UCSD-AML1 (cell line): ENCODE measurements at regions not wholly inside any gene's neighbourhood (a gene's known extent, or its start where the extent isn't known, plus 50 kb on each side); places are given as distances from the start of the nearest gene placed in this dataset.

Experiments used
- DNase-seq: peaks from one replicate; lab custom pipeline; 2025; ENCODE audit not compliant: unreplicated experiment; lab: John Stamatoyannopoulos, UW

DNA sequence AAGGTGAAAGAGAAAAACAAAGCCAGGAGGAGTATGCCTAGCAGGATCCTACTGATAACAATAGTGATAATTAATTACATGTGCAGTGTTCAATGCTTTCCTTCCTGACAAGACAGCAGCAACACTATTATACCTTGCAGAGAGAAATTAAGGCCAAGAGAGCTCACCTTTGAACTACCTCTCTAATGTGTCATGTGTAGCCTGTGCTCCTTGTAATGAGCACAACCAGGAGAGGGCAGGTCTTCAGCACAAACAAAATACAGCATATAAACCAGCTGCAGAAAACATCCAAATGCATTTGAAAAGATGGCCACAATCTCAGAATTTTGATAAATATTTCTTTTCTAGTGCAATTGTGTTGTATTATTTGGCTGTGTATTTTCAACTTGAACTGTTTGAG lies 1425.7 kb downstream of the DSC3 start:
- DNase-seq: no peak

DNA sequence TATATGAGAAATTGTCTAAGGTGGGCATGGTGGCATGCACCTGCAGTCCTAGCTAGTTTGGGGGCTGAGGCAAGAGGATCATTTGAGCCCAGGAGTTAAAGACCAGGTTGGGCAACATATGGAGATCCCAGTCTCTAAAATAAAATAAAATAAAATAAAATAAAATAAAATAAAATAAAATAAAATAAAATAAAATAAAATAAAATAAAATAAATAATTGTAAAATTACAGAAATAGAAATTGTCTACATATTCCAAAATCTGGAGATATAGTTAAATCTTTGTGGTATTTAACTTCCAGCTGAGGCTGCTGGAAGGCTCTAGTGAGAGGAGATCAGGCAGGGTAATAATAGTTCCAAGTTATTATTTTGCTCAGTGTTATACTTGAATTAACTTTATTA lies 1432.1 kb upstream of the CDH2 start:
- DNase-seq: no peak

DNA sequence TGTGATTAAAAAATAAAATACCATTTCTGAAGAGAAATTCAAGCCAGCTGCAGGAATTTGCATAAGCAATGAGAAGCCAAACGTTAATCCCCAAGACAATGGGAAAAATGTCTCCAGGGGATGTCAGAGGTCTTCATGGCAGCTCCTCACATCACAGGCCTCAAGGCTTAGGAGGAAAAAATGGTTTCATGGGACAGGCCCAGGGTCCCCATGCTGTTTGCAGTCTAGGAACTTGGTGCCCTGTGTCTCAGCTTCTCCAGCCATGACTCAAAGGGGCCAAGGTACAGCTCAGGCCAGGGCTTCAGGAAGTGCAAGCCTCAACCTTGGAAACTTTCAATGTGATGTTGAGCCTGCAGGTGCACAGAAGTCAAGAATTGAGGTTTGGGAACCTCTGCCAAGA lies 1428.4 kb upstream of the CDH2 start:
- DNase-seq: no peak

DNA sequence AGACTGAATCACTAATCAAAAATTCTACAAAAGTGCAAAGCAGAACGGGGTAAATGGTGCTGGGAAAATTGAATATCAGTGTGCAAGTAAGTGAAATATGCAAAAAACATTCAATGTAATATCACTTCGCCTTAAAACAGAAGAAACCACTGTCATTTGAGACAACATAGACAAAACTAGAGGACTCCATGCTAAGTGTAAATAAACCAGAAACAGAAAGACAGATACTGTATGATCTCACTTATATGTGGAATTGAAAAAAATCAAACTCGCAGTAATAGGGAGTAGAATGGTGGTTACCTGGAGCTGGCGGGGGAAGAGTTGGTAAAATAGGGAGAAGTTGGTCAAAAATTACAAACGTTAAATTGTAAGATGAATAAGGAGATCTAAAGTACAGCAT lies 1420.0 kb upstream of the CDH2 start:
- no peak for DNase-seq

DNA sequence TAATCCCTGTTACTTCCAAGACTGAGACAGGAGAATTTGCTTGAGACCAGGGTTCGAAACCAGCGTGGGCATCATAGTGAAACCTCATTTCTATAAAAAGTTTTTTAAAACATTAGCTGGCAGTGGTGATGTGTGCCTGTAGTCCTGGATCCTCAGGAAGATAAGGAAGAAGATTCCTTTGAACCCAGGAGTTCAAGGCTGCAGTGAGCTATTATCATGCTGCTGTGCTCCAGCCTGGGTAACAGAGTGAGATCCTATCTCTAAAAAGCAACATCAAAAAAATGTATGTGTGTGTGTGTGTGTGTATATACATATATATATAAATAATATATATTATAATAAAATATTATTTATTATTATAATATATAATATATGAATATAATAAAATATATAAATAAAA lies 1417.6 kb upstream of the CDH2 start:
- no peak for DNase-seq

DNA sequence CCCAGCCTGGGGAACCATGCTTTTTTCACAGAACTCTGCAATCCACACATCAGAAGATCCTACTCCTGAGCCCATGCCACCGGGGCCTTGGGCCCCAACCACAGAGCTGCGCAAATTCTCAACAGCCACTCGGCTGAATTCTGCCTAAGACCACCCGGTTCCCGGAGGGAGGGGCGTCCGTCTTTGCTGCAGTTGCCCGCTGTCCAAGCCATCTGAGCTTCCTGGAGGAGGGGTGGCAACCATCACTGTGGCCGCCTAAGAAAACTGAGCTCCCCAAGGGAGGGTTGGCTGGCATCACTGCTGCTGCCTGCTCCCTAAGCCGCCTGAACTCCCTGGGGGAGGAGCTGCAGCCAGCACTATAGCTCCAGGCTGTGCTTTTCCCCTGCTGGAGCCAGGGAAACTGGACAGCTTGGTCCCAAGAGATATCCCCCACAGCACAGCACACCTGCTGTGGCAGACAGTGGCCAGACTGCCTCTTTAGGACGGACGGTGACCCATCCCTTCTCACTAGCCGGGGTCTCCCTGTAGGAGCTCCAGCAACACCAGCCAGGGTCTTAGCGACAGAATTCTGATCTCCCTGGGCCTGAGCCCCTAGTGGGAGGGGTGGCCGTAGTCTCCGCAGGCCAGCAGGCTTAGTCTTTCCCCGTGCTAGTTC lies 1411.6 kb upstream of the CDH2 start:
- no peak for DNase-seq

DNA sequence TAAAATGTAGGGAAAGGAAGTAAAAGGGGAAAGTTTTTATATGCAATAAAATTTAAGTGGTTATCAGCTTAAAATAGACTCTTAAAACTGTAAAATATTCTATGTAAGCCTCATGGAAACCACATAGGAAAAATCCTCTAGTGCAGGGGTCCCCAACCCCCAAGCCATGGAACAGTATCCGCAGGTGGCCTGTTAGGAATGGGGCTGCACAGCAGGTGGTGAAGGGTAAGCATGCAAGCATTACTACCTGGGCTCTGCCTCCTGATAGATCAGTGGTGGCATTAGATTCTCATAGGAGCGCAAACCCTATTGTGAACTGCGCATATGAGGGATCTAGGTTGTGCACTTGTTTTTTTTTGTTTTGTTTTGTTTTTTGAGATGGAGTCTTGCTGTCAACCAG lies 1409.3 kb upstream of the CDH2 start:
- DNase-seq: no peak

DNA sequence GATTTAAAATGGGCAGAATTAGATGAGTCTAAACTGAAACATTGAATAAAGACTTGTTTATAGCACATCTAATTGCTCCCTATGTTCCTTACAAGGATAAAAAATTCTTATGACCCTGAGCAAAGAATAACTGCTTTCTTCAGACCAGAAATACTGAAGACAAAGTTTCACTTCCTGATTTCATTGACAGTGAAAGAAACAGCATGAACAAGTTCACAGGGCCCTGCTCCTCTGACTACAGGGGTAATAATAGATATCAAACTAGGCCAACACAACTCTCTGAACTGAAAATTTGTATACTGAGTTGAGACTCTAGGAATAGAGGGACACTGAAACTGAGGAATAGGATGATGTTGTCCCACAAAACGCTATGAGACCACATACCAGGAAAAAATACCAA lies 1383.3 kb upstream of the CDH2 start:
- DNase-seq: no peak

DNA sequence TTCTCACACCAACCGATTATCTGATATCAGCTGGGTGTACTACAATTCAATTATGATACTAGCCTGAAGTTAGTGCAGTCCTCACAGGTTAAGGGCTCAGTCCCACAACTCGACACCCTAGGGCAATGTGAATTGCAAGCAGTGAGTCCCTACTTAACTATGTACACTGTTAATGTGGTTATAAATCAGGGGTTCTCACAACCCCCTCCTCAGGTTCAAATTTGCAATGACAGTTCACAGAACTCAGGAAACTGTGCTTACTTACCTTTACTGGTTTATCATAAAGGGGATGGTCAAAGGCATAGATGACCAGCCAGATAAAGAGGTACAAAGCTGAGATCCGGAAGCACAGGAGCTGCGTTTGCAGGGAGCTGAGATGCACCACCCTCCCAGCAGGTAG lies 1379.1 kb upstream of the CDH2 start:
- DNase-seq: no peak

DNA sequence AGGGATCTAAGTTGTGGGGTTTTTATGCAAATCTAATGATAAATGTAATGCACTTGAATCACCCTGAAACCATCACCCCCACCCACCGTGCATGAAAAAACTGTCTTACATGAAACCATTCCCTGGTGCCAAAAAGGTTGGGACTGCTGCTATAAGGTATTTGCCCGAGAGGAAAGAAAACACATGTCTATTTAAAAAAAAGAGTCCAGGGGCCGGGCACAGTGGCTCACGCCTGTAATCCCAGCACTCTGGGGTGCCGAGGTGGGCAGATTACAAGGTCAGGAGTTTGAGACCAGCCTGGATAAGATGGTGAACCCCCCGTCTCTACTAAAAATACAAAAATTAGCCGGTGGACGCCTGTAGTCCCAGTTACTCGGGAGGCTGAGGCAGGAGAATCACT lies 1372.8 kb upstream of the CDH2 start:
- DNase-seq: no peak

DNA sequence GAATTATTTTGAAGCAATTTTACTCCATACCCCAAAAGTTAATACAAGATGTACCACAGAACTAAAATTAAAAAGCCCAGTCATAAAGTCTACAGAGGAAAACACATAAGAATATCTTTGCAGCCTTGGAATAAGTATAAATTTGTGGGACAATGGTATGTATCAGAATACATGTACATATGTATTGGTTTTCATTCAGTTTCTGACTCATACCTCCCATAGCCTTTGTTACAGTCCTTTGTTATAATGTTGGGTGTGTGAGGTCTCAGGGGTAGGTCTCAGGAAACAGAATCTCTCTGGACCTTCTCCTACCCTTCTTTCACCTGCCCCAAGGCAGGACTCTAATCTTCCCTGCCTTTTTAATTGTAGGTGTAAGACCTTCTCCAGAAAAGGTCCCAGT lies 1370.7 kb upstream of the CDH2 start:
- DNase-seq: no peak

DNA sequence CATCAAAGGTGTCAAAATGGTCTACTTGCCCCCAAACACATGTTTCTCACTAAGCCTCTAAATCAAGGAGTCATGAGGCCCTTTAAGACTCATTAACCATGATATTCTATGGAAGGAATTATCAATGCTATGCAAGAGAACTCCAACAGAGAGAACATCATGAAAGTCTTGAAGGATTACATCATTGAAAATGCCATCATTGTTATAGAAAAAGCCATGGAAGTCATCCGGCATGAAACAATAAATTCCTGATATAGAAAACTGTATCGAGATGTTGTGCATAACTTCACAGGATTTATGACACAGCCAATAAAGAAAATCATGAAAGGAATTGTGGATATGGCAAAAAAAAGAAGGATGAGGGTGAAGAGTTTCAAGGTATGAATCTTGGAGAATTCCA lies 1363.6 kb upstream of the CDH2 start:
- DNase-seq: no peak

DNA sequence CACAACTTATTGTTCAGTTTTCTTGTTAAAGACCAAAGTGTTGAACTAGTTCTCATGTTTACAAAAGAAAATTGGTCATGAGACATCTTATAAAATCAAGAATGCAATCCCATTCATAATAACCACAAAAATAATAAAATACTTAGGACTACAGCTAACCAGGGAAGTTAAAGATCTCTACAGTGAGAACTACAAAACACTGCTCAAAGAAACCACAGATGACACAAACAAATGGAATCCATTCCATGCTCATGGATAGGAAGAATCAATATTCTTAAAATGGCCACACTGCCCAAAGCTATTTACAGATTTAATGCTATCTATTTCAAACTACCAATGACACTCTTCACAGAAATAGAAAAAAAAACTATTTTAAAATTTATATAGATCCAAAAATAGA lies 1354.8 kb upstream of the CDH2 start:
- no peak for DNase-seq

DNA sequence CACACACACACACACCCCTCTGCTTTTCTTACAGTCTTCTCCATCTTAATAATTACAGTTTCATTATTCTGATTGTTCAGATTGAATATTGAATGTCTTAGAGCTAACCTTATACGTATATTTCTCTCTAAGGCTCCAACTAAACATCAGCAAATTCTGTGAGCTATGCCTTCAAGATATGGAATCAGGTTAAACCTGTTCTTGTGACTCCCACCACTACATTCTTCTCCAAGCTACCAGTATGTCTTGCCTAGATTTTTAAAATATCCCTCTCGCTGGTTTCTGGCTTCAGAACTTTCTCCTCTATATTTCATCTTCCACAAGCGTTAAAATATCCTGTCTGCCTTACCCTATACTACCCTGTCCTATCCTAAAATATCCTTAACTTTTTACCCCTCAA lies 1346.4 kb upstream of the CDH2 start:
- no peak for DNase-seq

DNA sequence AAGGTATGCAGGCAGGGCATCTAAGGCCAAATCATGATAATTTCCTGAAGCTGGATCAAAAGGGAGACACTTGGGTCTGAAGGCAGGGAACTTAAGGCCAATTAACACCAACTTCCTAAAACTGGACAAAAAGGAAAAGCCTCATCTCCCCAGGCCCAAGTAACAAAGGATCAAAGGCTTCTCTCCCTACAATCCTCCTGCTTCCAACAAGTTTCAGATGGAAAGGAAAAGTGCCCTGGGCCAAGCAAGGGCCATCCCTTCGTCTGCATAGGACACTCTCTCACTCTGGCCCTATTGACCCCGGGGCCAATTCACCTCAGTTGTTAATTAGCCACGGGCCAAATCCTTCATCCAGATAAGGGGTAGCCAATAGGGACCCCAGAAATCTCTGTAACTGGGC lies 1335.8 kb upstream of the CDH2 start:
- peak; percentile 4 for DNase-seq

DNA sequence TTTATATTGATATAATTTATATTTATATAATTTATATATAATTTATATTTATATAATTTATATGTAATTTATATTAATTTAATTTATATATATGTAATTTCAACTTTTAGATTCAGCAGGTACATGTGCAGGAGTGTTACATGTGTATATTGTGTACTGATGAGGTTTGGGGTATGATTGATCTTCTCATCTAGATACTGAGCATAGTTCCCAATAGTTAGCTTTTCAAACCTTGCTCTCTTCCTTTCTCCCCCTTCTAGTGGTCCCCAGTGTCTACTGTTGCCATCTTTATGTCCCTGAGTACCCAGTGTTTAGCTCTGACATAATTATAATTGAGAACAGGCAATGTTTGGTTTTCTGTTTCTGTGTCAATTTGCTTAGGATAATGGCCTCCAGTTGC lies 1335.3 kb upstream of the CDH2 start:
- DNase-seq: no peak

DNA sequence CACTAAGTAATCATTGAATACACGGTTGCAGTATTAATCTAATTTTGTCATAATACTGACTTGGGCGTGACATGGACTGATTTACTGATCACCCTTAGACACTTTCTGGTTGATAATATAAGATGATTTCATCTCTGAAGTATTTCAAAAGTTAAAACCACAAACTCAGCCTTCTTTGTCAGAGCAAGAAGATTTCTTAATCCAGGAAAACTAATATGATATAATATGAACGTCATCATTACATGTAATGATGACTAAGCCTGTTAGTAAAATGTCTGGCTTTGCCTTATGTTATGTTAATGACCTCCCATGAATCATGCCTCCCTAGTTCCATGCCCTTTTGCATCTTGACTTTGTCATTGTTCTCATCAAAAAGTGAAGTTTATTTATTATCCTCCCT lies 1325.0 kb upstream of the CDH2 start:
- no peak for DNase-seq

DNA sequence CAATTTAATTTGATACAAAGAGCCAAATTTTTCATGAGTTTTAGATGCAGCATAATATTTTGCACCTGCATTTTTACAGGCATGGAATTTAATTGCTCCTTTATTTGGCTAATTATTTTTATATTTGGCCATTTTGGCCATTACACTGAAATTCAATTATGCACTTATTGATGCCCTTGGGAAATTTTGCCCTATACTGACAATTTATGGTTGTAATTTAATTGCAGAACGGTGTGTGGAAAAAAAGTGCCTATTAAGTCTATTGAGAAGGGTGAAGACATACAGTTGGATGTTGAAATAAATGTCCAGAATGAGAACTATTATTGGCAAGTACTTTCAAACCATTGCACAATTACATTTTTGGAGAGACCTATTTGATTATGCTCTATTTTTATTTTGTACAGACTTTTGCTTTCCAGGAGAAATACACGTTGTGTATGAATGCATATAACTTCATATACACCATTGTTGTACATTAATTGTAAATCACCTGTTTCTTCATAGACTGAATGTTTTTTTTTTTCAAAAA lies 1319.3 kb upstream of the CDH2 start:
- DNase-seq: no peak

DNA sequence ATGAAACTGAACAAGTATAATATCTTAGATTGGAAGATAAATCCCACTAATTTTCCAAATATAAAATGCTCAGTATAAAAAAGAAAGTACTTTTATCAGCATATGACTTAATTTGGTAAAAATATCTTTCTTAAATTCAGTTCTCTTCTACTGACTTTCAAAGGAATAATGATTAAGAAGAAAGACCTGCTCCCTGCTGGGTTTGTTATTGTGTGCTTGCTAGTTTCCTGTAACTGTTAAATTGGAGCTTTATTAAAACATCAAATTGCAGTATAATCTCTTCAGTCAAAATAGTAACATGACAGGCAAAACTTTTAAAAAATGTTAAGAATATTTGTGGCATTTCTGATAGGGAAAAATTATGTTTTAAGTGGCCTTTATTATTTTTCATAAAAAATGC lies 1317.4 kb upstream of the CDH2 start:
- DNase-seq: no peak

DNA sequence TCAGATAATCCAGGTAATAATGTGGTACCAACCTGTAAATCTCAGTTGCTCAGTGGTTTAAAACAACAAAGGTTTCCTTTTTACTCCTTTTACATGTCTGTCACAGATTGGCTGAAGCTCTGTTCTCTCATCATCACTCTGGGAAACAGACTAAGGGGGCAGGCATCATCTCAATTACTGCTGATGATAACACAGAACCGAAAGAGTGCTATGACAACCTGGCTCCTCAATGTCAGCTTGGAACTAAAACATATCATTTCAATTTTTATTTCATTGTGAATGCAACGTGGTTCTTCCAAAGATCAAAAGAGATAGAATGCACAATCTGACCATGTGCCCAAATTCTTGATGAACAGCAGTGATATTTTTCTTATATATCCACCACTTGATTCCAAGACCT lies 1315.0 kb upstream of the CDH2 start:
- no peak for DNase-seq

DNA sequence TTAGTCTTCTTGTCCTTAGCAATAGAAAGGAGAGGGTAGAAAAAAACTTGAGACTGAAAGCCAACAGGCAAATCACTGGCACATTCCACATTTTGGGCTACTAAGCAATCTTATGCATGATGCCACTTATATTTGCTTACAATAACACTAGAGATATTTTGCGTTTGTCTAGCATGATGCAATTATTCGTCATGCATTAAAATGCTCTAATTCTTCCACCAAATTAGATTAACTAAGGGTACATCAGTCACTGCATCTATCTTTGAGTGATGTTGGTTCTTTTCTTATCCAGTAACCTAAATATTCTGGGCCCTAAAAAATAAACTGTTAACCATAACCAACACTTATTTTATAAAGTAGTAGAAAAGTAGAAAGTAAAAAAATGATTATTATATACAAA lies 1311.7 kb upstream of the CDH2 start:
- DNase-seq: no peak

DNA sequence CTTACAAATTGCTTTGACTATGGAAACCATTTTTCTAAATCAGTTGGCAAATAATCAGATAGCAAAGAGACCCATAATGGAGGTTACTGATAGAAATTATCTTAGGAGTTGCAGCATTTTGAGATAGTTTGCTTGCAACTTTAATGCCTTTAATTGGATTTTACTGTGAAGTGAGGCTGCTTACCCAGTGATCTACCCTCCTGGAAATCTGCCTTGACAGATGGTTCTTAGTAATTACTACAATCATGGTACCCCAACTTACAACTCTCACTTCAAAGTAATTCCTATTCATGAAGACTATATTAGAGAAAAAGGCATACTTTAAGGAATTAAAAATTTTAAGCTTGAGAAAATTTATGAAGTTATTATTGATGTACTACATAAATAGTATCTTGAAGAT lies 1288.6 kb upstream of the CDH2 start:
- DNase-seq: no peak

DNA sequence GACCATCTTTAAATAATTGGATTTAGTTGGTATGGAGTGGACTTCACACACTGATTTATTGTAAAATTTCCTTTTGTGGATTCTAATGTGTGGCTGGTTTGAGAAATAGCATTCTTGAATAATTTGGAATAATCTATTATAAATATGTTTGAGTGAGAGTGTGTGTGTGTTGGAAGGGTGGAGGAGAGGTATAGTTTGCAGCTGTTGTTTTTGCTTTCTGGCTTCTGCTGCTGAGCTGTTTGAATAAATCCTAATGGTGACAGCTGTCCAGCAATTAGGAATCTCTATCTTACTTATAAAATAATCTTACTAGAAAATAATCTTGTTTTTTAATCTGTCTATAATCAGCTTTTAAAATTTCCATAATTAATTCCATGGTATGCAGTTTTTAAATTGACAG lies 1283.0 kb upstream of the CDH2 start:
- DNase-seq: no peak
